Breast epithelium (tissue), 3 donors: ENCODE measurements at regions not wholly inside any gene's neighbourhood (a gene's known extent, or its start where the extent isn't known, plus 50 kb on each side); places are given as distances from the start of the nearest gene placed in this dataset.

Experiments
- CTCF ChIP-seq, 3 donors: fragments of 450-650 bp; IDR thresholded peaks; one replicate each; pipeline ENCODE4 v1.5.1; 2016 to 2017; ENCODE audit warnings: antibody characterized with exemption in 3 of 3, mild to moderate bottlenecking in 3 of 3, moderate library complexity in 3 of 3
- POLR2A ChIP-seq: fragments of 450-650 bp; IDR thresholded peaks from one replicate; pipeline ENCODE4 v1.6.1; 2016; ENCODE audit warnings: antibody characterized with exemption, mild to moderate bottlenecking, moderate library complexity
- POLR2AphosphoS5 ChIP-seq, 3 donors: sonication (generic); formaldehyde crosslinking; IDR thresholded peaks; one replicate each; pipeline ENCODE4 v1.6.1; 2017; ENCODE audit warnings: antibody characterized with exemption in 3 of 3

- TF ChIP-seq POLR2AphosphoS5 (IDR thresholded peaks at IDR 0.05), result no peak
- no peak for TF ChIP-seq POLR2A
- TF ChIP-seq CTCF (IDR thresholded peaks at IDR 0.05), result no peak
Observed at GRCh38 chr2:132278267-132278666, 116.5 kb upstream of the ANKRD30BL start.
